ENCODE measurements at regions not wholly inside any gene's neighbourhood (a gene's known extent, or its start where the extent isn't known, plus 50 kb on each side); places are given as distances from the start of the nearest gene placed in this dataset.

GRCh38 chr11:134521452-134522289 is 109.6 kb upstream of the B3GAT1 start:
- DNase-seq = no peak

- DNase-seq = no peak
Measured at GRCh38 chr11:134521001-134521400, 109.0 kb upstream of the B3GAT1 start.

DNA sequence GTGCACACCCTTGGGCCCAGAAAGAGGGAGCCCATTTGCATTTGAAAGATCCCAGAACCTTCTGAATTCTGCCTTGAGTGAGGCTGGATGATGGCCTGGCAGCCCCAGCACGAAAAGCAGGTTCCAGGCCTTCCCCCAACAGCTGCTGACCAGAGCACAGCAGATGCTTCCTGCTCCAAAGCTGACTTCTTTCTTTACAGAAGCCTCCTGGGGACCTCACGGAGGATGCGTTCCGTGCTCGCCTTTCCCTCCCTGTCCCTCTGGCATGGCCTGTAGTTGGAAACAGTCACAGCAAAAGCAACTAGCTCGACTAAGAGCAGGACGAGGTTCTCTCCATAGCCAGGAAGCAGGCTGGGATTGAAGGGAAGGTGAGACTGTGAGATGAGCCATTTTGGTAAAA is 107.7 kb upstream of the B3GAT1 start:
- no peak for DNase-seq

DNA sequence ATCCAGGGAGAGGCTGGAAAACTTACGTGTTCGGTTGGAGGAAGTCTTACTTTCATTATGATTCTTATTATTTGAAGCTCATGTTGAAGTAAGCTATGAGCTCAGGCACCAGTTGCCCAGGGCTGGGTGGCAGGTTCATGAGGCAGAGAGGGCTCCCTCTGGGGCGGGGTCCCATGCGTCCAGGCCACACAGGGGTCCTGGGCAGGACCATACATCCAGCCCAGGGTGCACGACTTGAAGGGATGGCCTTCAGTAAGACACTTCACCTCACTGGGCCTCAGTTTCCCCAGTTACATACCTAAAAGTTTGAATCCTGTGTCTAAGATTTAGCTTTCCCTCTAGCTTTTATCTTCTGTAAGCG is 107.3 kb upstream of the B3GAT1 start:
- DNase-seq = no peak

DNA sequence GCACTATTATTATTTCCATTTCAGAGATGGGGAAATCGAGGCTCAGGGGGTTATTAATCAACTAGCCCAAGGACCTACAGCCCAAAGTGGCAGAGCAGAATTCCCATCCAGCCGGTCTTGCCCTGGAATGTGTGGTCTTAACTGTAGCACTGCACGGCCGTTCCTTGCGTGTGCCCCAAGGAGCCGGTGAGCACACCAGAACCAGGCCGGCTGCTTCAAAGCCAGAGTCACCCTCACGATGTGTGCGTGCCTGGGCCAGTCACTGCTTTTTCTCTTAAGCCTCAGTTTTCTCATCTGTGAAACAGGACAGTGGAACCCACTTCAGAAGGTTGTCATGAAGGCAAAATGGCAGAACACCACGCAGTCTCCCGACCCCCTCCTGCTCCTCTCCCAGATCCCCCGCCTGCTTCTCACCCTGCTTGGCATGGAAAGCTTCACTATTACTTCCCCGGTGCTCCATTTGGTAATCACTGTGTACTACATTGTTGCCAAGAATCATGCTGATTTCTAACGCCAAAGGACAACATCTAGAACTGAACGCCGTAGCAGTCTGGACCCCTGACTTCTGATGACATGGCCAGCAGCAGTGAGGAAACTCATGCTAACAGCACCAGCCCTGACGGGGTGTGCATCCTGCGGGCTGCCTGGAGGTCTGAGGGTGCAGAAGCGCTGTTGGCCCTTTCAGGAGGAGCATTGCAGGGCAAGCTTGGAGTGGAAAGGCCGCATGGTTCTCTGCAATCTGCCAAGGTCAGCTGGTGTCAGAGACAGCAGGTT is 106.8 kb upstream of the B3GAT1 start:
- no peak for DNase-seq

GRCh38 chr11:134517621-134518293 is 105.7 kb upstream of the B3GAT1 start:
- no peak for DNase-seq

DNA sequence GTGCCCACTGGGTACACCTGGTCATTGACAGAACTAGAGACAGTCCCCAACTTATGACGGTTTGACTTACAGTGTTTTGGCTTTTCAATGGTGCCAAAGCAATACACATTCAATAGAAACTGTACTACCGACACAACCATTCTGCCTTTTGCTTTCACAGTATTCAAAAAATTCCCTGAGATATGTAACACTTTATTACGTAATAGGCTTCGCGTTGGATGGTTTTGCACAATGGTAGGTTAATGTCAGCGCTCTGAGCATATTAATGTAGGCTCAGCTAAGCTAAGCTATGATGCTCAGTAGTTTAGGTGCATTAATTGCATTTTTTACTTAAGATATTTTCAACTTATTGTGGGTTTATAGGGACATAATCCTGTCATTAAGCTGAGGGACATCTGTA is 105.1 kb upstream of the B3GAT1 start:
- DNase-seq = no peak

DNA sequence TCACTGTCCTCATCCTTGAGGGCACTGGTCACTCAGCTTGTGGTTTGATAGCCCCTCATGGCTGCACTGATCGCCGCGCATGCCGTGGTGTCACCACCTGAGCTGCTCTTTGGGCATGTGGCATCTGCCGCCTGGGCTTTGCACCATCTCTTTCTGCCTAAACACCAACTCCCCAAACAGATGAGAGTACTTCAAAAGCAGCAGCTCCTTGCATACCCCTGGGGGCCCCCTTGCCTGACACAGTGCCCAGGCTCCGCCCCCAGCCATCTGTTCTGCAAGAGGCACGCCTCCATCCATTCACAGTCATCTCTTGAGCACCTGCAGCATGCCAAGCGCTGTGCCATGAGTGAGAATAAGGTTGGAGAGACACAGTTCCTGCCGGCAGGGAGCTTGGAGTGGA is 104.5 kb upstream of the B3GAT1 start:
- DNase-seq = no peak

DNA sequence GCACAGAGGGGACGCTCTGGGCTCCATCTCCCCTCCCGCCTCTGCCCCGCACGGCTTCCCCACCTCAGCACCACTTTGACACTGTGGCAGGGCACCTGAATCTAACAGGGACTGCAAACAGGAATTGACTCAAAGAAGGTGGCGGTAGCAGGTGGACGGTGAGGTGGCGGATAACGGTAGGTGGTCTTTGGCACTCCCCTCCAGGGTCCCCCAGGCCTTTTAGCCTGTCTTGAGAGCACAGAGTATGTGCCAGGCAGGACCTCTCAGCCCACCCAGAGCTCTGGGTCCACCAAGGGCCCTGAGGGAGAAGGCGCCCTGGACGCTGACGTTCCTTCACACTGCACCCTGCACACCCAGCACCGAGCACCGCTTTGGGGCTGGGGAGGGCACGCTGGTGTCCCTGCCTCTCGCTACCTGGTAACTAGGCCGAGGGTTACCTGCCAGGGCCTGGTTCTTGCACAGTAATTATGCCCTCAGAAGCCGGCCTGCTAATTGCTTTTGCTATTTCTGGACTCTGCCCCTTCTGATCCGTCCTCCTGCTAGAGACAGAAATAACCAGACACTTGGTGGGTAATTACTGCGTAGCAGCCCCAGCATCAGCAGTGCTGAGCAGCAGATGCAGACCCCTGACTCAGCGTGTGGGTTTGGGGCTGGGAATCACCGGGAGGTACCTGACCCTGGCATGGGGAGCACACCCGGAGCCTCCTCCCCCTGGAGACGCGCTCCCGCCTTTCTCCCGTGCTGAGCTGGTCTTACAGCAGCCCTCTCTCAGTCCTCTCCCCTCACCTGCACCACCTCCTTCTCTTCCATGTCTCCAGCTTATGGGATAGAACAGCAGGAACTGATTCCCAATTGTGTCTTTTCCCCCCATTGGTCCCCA is 103.3 kb upstream of the B3GAT1 start:
- DNase-seq = no peak

GRCh38 chr11:134514354-134514951 is 102.4 kb upstream of the B3GAT1 start:
- no peak for DNase-seq

GRCh38 chr11:134513585-134514120 is 101.6 kb upstream of the B3GAT1 start:
- no peak for DNase-seq

GRCh38 chr11:134512571-134513538 is 100.8 kb upstream of the B3GAT1 start:
- DNase-seq = no peak

DNA sequence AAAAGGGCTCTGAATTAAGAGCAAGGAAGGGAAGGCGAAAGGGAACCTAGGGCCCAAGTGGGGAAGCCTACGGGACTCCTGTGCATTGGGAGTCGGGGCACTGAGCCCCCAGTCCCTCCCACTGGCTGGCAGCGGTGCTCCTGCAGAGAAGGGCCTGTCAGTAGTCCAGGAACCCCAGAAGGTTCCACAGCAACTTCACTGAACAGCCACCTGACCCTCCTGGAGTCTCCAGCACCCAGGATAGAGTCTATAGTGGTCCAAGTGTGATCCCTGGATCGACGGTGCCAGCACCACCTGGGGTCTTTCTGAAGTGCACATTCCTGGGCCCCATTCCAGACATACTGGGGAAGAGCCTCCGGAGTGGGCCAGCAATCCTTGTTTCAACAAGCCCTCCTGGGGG is 100.0 kb upstream of the B3GAT1 start:
- DNase-seq = no peak

DNA sequence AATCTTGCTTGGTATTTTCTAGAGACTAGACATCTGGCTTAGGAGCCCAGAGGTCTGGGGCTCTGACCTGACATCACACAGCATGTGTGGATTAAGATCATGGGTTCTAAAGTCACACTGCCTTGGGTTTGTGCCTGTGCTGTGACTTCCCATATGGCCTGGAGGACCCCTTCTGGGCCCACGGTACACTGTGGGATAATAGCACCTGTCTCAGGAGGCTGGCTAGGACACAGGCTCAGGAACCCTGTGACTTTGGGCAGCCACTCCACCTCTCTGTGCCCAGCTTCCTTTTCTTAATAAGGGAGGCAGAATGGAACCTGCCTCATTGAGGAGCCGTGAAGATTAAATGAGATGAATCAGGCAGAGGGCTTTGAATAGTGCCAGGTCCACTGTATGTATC is 99.2 kb upstream of the B3GAT1 start:
- no peak for DNase-seq

GRCh38 chr11:134510233-134511040 is 98.4 kb upstream of the B3GAT1 start:
- no peak for DNase-seq

DNA sequence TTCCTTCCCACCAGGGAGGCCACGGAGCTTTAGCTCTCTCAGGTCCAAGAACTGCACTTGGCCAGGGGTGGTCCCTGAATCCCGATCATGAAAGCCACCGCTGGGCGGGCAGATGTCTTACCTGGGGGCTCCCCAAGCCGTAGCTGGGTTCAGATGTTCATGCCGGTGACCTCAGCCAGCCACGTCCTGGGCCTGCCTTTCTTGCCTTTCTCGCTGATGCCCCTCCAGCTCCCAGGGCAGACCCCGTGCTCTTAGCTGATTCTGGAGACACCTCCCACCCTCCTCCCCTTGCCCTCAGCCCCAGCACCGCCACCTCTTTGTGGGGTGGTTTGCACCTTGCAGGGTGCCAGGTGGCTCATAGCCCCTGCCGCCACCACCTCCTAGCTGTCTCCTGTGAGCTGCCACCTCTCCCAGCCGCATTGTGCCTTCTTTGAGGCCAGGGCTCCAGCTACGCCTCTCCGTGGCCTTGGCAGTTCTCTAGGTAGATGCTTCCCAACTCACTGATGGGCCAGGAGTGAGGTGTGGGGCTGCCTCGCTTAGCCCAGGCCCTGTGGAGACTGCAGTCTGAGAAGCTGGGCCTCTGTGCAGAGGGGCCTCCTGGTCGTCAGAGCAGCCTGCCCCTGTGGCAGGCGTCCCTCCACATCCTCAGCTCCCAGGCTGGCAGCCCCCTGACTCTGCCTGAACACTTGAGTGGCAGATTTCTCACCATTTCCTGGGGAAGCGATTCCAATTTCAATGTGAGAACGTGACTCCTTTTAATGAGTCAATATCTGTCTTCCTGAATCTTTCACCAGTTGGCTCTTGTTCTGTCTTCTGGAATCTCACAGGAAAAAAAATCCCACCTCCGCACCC is 97.6 kb upstream of the B3GAT1 start:
- no peak for DNase-seq

GRCh38 chr11:134508219-134508990 is 96.4 kb upstream of the B3GAT1 start:
- DNase-seq = no peak

GRCh38 chr11:134506046-134506445 is 94.0 kb upstream of the B3GAT1 start:
- no peak for DNase-seq

Measured in NCI-H774 (cell line).